ENCODE measurements at regions not wholly inside any gene's neighbourhood (a gene's known extent, or its start where the extent isn't known, plus 50 kb on each side); places are given as distances from the start of the nearest gene placed in this dataset.

GRCh38 chr2:221077251-221077650, 494.9 kb downstream of the EPHA4 start:
- no peak for DNase-seq (ENCODE audit: insufficient read length, low spot score)
- TF ChIP-seq CTCF (IDR thresholded peaks at IDR 0.05; ENCODE audit: insufficient read depth, missing control alignments): no peak
- no peak for FAIRE-seq

GRCh38 chr2:221077799-221078198, 494.3 kb downstream of the EPHA4 start:
- FAIRE-seq (no peak), DNase-seq (ENCODE audit: insufficient read length, low spot score) (no peak)
- no peak for TF ChIP-seq CTCF (IDR thresholded peaks at IDR 0.05; ENCODE audit: insufficient read depth, missing control alignments)

- DNase-seq (ENCODE audit: insufficient read length, low spot score) (no peak), FAIRE-seq (no peak)
- no peak for TF ChIP-seq CTCF (IDR thresholded peaks at IDR 0.05; ENCODE audit: insufficient read depth, missing control alignments)
Observed at GRCh38 chr2:221085341-221085900, 486.7 kb downstream of the EPHA4 start.

- DNase-seq (ENCODE audit: insufficient read length, low spot score): no peak
- no peak for FAIRE-seq
- no peak for TF ChIP-seq CTCF (IDR thresholded peaks at IDR 0.05; ENCODE audit: insufficient read depth, missing control alignments)
Observed at GRCh38 chr2:221085936-221086335, 486.2 kb downstream of the EPHA4 start.

- FAIRE-seq (no peak), DNase-seq (ENCODE audit: insufficient read length, low spot score) (no peak)
Observed at GRCh38 chr2:221087779-221088178, 484.3 kb downstream of the EPHA4 start.

GRCh38 chr2:221088506-221088905, 483.6 kb downstream of the EPHA4 start:
- TF ChIP-seq CTCF (IDR thresholded peaks at IDR 0.05; ENCODE audit: insufficient read depth, missing control alignments): no peak
- no peak for FAIRE-seq
- DNase-seq (ENCODE audit: insufficient read length, low spot score): no peak

More at GRCh38 chr2:221087779-221088178, 484.3 kb downstream of the EPHA4 start:
- TF ChIP-seq CTCF (IDR thresholded peaks at IDR 0.05; ENCODE audit: insufficient read depth, missing control alignments): no peak

- FAIRE-seq (no peak), DNase-seq (ENCODE audit: insufficient read length, low spot score) (no peak)
- no peak for TF ChIP-seq CTCF (IDR thresholded peaks at IDR 0.05; ENCODE audit: insufficient read depth, missing control alignments)
Observed at GRCh38 chr2:221095356-221095755, 476.7 kb downstream of the EPHA4 start.
